Smooth muscle cell (in vitro differentiated cells): ENCODE measurements at regions not wholly inside any gene's neighbourhood (a gene's known extent, or its start where the extent isn't known, plus 50 kb on each side); places are given as distances from the start of the nearest gene placed in this dataset.

Experiments used
- DNase-seq: peaks from one replicate; lab custom pipeline; 2025; ENCODE audit not compliant: unreplicated experiment; lab: John Stamatoyannopoulos, UW
- H2AFZ ChIP-seq: fragments of 200-600 bp; sonication (generic); 2 replicates; pipeline ENCODE4 v1.6.0; 2016; ENCODE audit warnings: antibody characterized with exemption, low read depth, mild to moderate bottlenecking
- H3F3A ChIP-seq: fragments of 200-600 bp; sonication (generic); 2 replicates; pipeline ENCODE4 v1.6.0; 2017; ENCODE audit warnings: antibody characterized with exemption, low read depth
- H3K27ac ChIP-seq: fragments of 200-600 bp; sonication (generic); 2 replicates; pipeline ENCODE4 v1.5.1; 2016; ENCODE audit warnings: low read depth, mild to moderate bottlenecking
- H3K27me3 ChIP-seq: fragments of 200-600 bp; sonication (generic); 2 replicates; pipeline ENCODE4 v1.6.1; 2016; ENCODE audit warnings: low read depth, mild to moderate bottlenecking
- H3K36me3 ChIP-seq: fragments of 200-600 bp; sonication (generic); 2 replicates; pipeline ENCODE4 v1.5.1; 2016; ENCODE audit warnings: low read depth
- H3K4me1 ChIP-seq: fragments of 200-600 bp; sonication (generic); 2 replicates; pipeline ENCODE4 v1.5.1; 2016; ENCODE audit warnings: low read depth
- H3K4me2 ChIP-seq: fragments of 200-600 bp; sonication (generic); 2 replicates; pipeline ENCODE4 v1.6.0; 2016; ENCODE audit warnings: mild to moderate bottlenecking
- H3K4me3 ChIP-seq: fragments of 200-600 bp; sonication (generic); 2 replicates; pipeline ENCODE4 v1.5.1; 2016; ENCODE audit warnings: mild to moderate bottlenecking
- H3K79me2 ChIP-seq: fragments of 200-600 bp; sonication (generic); 2 replicates; pipeline ENCODE4 v1.6.0; 2016; ENCODE audit warnings: low read depth, mild to moderate bottlenecking
- H3K9ac ChIP-seq: fragments of 200-600 bp; sonication (generic); 2 replicates; pipeline ENCODE4 v1.6.0; 2016; ENCODE audit warnings: low read depth
- H3K9me3 ChIP-seq: fragments of 200-600 bp; sonication (generic); replicated peaks from 2 replicates; pipeline ENCODE4 v1.5.1; 2016; ENCODE audit warnings: low read depth
- H4K20me1 ChIP-seq: fragments of 200-600 bp; sonication (generic); 2 replicates; pipeline ENCODE4 v1.6.0; 2016; ENCODE audit warnings: low read depth
- WGBS: methylation state at CpG from one replicate; pipeline ENCODE4 v1.1.7; 2016; ENCODE audit warnings: low lambda C conversion rate; 5-methylcytosine and 5-hydroxymethylcytosine counted together
- TF ChIP-seq, protein P1 (sequence below): fragments of 200-600 bp; sonication (generic); IDR thresholded peaks from 2 replicates; pipeline ENCODE4 v1.5.1; 2017; ENCODE audit warnings: borderline replicate concordance, mild to moderate bottlenecking, antibody characterized with exemption; ENCODE audit not compliant: insufficient read depth, poor library complexity, severe bottlenecking

DNA sequence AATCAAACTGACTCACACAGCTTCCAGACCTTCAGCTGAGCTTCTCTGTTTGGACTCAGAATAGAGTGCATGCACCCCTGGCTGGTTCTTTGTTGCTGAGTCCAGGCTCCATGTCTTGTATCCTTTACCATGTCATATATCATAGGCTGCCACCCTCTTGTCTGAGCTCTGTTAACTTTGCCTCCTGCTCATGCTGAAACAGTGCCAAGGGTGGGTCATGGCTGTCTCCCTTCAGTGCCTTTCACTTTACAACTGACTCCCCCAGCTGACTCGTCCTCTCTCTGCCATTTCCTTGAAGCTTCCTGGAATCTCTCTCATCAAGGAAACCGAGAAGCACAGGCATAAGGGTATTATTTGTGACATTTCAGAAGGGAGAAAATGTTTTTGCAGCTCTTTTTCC lies 885.3 kb downstream of the TTLL7 start:
- DNase-seq = no peak
- no peak overlapping the region for H2AFZ ChIP-seq
- H3K9ac ChIP-seq = no peak overlapping the region
- no peaks in the 10 kb centered on the region for H3F3A ChIP-seq
- H3K27me3 ChIP-seq = no peaks in the 10 kb centered on the region
- no peak overlapping the region for H3K4me2 ChIP-seq
- no peaks in the 10 kb centered on the region for H3K9me3 ChIP-seq
- H3K36me3 ChIP-seq = no peaks in the 10 kb centered on the region
- no peaks in the 10 kb centered on the region for H3K79me2 ChIP-seq
- TF ChIP-seq, protein P1, sequence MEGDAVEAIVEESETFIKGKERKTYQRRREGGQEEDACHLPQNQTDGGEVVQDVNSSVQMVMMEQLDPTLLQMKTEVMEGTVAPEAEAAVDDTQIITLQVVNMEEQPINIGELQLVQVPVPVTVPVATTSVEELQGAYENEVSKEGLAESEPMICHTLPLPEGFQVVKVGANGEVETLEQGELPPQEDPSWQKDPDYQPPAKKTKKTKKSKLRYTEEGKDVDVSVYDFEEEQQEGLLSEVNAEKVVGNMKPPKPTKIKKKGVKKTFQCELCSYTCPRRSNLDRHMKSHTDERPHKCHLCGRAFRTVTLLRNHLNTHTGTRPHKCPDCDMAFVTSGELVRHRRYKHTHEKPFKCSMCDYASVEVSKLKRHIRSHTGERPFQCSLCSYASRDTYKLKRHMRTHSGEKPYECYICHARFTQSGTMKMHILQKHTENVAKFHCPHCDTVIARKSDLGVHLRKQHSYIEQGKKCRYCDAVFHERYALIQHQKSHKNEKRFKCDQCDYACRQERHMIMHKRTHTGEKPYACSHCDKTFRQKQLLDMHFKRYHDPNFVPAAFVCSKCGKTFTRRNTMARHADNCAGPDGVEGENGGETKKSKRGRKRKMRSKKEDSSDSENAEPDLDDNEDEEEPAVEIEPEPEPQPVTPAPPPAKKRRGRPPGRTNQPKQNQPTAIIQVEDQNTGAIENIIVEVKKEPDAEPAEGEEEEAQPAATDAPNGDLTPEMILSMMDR = no peak
- H4K20me1 ChIP-seq = no peaks in the 10 kb centered on the region
- no peak overlapping the region for H3K4me3 ChIP-seq
- no peaks in the 10 kb centered on the region for H3K4me1 ChIP-seq
- 68% methylated on average over 2 of the region's 2 CpGs for WGBS
- no peak overlapping the region for H3K27ac ChIP-seq

DNA sequence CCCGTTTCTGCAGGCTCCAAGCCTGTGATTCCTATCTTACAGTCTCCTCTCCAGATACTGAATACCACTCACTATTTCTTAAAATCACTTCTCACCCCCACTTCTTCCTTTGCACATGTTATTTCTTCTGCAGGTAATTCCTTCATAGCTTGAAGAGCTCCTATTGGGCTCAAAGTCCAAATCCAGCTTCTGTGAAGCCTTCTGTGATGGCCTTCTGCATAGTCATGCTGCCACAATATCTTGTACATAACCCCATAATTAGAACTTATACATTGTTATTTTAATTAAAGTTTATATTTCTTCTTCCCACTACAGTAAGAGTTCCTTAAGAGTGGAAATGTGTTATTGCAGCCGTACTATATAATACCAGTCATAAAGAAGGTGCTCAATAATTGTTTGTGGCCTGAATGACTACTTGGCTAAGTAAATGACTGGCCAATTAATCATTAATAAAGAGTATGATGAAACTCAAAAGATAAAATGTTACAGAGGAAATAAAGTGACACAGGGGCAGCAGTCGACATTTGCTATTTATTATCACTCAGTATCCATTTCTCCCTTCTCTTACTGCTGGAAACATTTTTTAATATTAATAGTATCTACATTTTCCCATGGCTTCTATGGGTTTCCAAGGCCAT lies 886.6 kb downstream of the TTLL7 start:
- H3K4me3 ChIP-seq = no peak overlapping the region
- H3K27me3 ChIP-seq = no peaks in the 10 kb centered on the region
- H3K27ac ChIP-seq = no peak overlapping the region
- no peaks in the 10 kb centered on the region for H3K9me3 ChIP-seq
- no peak overlapping the region for H2AFZ ChIP-seq
- TF ChIP-seq, protein P1 = no peak
- H3F3A ChIP-seq = no peaks in the 10 kb centered on the region
- no peaks in the 10 kb centered on the region for H3K4me1 ChIP-seq
- DNase-seq = no peak
- no peak overlapping the region for H3K9ac ChIP-seq
- H3K79me2 ChIP-seq = no peaks in the 10 kb centered on the region
- H3K4me2 ChIP-seq = no peak overlapping the region
- H4K20me1 ChIP-seq = no peaks in the 10 kb centered on the region
- WGBS = 90% methylated on average over 3 of the region's 3 CpGs
- no peaks in the 10 kb centered on the region for H3K36me3 ChIP-seq

GRCh38 chr1:83110156-83110555 lies 888.8 kb downstream of the TTLL7 start:
- Histone ChIP-seq H3F3A (no peaks in the 10 kb centered on the region), H4K20me1 (no peaks in the 10 kb centered on the region), H3K36me3 (no peaks in the 10 kb centered on the region), H3K9me3 (no peaks in the 10 kb centered on the region), H3K27ac (no peak overlapping the region), H3K9ac (no peak overlapping the region), H3K79me2 (no peaks in the 10 kb centered on the region), H3K4me2 (no peak overlapping the region), H3K4me1 (no peaks in the 10 kb centered on the region), H3K4me3 (no peak overlapping the region), H3K27me3 (no peaks in the 10 kb centered on the region), H2AFZ (no peak overlapping the region)
- WGBS = 87% methylated on average over 2 of the region's 2 CpGs
- TF ChIP-seq, protein P1 = no peak
- DNase-seq = no peak

GRCh38 chr1:83109692-83110091 lies 889.2 kb downstream of the TTLL7 start:
- TF ChIP-seq, protein P1 = no peak
- 79% methylated on average over 1 of the region's 1 CpG for WGBS

More at GRCh38 chr1:83109692-83110091, 889.2 kb downstream of the TTLL7 start:
- DNase-seq = no peak
- no peak overlapping the region for H3K4me2 ChIP-seq
- H3F3A ChIP-seq = no peaks in the 10 kb centered on the region
- no peak overlapping the region for H2AFZ ChIP-seq
- no peaks in the 10 kb centered on the region for H3K4me1 ChIP-seq
- H3K9me3 ChIP-seq = no peaks in the 10 kb centered on the region
- H3K27ac ChIP-seq = no peak overlapping the region
- H3K9ac ChIP-seq = no peak overlapping the region
- no peaks in the 10 kb centered on the region for H3K36me3 ChIP-seq
- H3K4me3 ChIP-seq = no peak overlapping the region
- no peaks in the 10 kb centered on the region for H4K20me1 ChIP-seq
- no peaks in the 10 kb centered on the region for H3K27me3 ChIP-seq
- H3K79me2 ChIP-seq = no peaks in the 10 kb centered on the region
